ENCODE measurements at regions not wholly inside any gene's neighbourhood (a gene's known extent, or its start where the extent isn't known, plus 50 kb on each side); places are given as distances from the start of the nearest gene placed in this dataset.

DNA sequence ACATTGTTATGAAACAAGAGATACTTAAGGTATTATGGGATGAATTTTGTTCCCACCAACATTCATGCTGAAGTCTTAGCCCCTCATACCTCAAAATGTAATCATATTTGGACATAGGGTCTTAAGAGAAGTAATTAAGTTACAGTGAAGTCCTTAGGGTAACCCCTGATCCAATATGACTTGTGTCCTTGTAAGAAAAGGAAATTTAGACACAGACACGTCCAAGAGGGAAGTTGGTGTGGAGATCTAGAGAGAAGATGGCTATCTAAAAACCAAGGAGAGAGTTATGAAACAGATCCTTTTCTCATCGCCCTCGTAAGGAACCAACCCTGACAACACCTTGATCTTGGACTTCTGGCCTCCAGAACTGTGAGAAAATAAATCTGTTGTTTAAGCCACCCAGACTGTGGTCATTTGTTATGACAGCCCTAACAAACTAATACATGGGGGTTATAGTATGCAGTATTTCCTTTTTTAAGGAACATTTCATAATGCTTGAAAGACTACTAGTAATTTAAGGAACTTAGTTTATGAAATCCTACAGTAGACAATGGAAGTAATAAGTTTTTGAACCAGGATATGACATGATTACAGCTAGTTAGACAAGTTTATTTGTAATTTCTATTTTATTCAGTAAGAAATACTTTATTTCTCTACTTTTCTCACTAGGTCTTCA, 875.5 kb upstream of the ADGRL2 start:
- Histone ChIP-seq H2AFZ (ENCODE audit: low read length) (no peak overlapping the region), H3K36me3 (ENCODE audit: insufficient read depth, low read length) (no peaks in the 10 kb centered on the region), H3K9me2 (replicated peaks; ENCODE audit: insufficient read depth, low read length) (no peaks in the 10 kb centered on the region), H4K20me1 (ENCODE audit: insufficient read depth, low read depth, low read length) (no peaks in the 10 kb centered on the region), H3K27me3 (ENCODE audit: low read length) (no peaks in the 10 kb centered on the region), H3K4me2 (ENCODE audit: low read depth, low read length, poor library complexity, severe bottlenecking) (no peak overlapping the region), H3K4me1 (ENCODE audit: low read length) (no peaks in the 10 kb centered on the region), H3K79me2 (ENCODE audit: low read length) (no peaks in the 10 kb centered on the region), H3K4me3 (ENCODE audit: low read length) (no peak overlapping the region), H3K9ac (ENCODE audit: low read length) (no peak overlapping the region), H3K27ac (ENCODE audit: low read length) (no peak overlapping the region), H3K9me3 (ENCODE audit: low read length) (peaks cover 16% of the 10 kb centered on the region)
- no peak for DNase-seq

DNA sequence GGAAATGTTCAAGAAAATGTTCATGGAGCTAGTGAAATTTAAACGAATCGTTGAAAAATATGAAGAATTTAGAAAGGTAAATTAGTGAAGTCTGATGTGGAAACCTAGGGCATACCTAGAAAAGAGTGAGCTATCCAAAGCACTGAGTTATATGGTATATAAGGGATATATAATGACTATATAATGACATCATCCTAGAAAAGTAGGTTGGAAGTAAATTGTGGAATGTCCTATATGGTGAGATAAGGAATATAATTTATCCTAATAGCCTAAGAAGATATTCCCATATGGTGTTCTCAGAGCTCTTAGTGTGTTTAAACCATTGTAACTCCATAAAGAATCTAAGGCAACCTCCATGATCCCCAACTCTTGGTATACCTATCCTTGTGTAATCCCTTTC, 876.4 kb upstream of the ADGRL2 start:
- no peaks in the 10 kb centered on the region for H3K36me3 ChIP-seq (ENCODE audit: insufficient read depth, low read length)
- no peak for DNase-seq
- H3K9me3 ChIP-seq (ENCODE audit: low read length): peaks cover 11% of the 10 kb centered on the region
- no peak overlapping the region for H3K4me3 ChIP-seq (ENCODE audit: low read length)
- H3K9ac ChIP-seq (ENCODE audit: low read length): no peak overlapping the region
- H3K27ac ChIP-seq (ENCODE audit: low read length): no peak overlapping the region
- no peaks in the 10 kb centered on the region for H3K9me2 ChIP-seq (replicated peaks; ENCODE audit: insufficient read depth, low read length)
- no peaks in the 10 kb centered on the region for H3K27me3 ChIP-seq (ENCODE audit: low read length)
- H4K20me1 ChIP-seq (ENCODE audit: insufficient read depth, low read depth, low read length): no peaks in the 10 kb centered on the region
- no peaks in the 10 kb centered on the region for H3K79me2 ChIP-seq (ENCODE audit: low read length)
- no peaks in the 10 kb centered on the region for H3K4me1 ChIP-seq (ENCODE audit: low read length)
- H2AFZ ChIP-seq (ENCODE audit: low read length): no peak overlapping the region
- no peak overlapping the region for H3K4me2 ChIP-seq (ENCODE audit: low read depth, low read length, poor library complexity, severe bottlenecking)

GRCh38 chr1:80922906-80923305, 877.8 kb upstream of the ADGRL2 start:
- peaks cover 11% of the 10 kb centered on the region for H3K9me3 ChIP-seq (ENCODE audit: low read length)
- no peaks in the 10 kb centered on the region for H3K36me3 ChIP-seq (ENCODE audit: insufficient read depth, low read length)
- no peaks in the 10 kb centered on the region for H3K79me2 ChIP-seq (ENCODE audit: low read length)
- H3K4me1 ChIP-seq (ENCODE audit: low read length): no peaks in the 10 kb centered on the region
- DNase-seq: no peak
- H3K4me2 ChIP-seq (ENCODE audit: low read depth, low read length, poor library complexity, severe bottlenecking): no peak overlapping the region
- H3K27me3 ChIP-seq (ENCODE audit: low read length): no peaks in the 10 kb centered on the region
- H2AFZ ChIP-seq (ENCODE audit: low read length): no peak overlapping the region
- no peak overlapping the region for H3K27ac ChIP-seq (ENCODE audit: low read length)
- no peak overlapping the region for H3K4me3 ChIP-seq (ENCODE audit: low read length)
- H3K9ac ChIP-seq (ENCODE audit: low read length): no peak overlapping the region
- no peaks in the 10 kb centered on the region for H4K20me1 ChIP-seq (ENCODE audit: insufficient read depth, low read depth, low read length)
- no peaks in the 10 kb centered on the region for H3K9me2 ChIP-seq (replicated peaks; ENCODE audit: insufficient read depth, low read length)

GRCh38 chr1:80919426-80919825, 881.3 kb upstream of the ADGRL2 start:
- no peak overlapping the region for H3K9ac ChIP-seq (ENCODE audit: low read length)
- H3K9me3 ChIP-seq (ENCODE audit: low read length): peaks cover 22% of the 10 kb centered on the region
- no peaks in the 10 kb centered on the region for H3K36me3 ChIP-seq (ENCODE audit: insufficient read depth, low read length)
- H3K4me2 ChIP-seq (ENCODE audit: low read depth, low read length, poor library complexity, severe bottlenecking): no peak overlapping the region
- H3K9me2 ChIP-seq (replicated peaks; ENCODE audit: insufficient read depth, low read length): no peaks in the 10 kb centered on the region
- H3K79me2 ChIP-seq (ENCODE audit: low read length): no peaks in the 10 kb centered on the region
- no peak overlapping the region for H2AFZ ChIP-seq (ENCODE audit: low read length)
- no peaks in the 10 kb centered on the region for H4K20me1 ChIP-seq (ENCODE audit: insufficient read depth, low read depth, low read length)
- no peaks in the 10 kb centered on the region for H3K27me3 ChIP-seq (ENCODE audit: low read length)
- no peaks in the 10 kb centered on the region for H3K4me1 ChIP-seq (ENCODE audit: low read length)
- DNase-seq: no peak
- H3K27ac ChIP-seq (ENCODE audit: low read length): no peak overlapping the region
- H3K4me3 ChIP-seq (ENCODE audit: low read length): no peak overlapping the region

- no peak overlapping the region for H3K4me3 ChIP-seq (ENCODE audit: low read length)
- H3K4me2 ChIP-seq (ENCODE audit: low read depth, low read length, poor library complexity, severe bottlenecking): no peak overlapping the region
- no peaks in the 10 kb centered on the region for H3K4me1 ChIP-seq (ENCODE audit: low read length)
- no peak overlapping the region for H2AFZ ChIP-seq (ENCODE audit: low read length)
- no peaks in the 10 kb centered on the region for H3K9me2 ChIP-seq (replicated peaks; ENCODE audit: insufficient read depth, low read length)
- no peak for DNase-seq
- no peak overlapping the region for H3K27ac ChIP-seq (ENCODE audit: low read length)
- H3K9me3 ChIP-seq (ENCODE audit: low read length): peaks cover 30% of the 10 kb centered on the region
- H3K9ac ChIP-seq (ENCODE audit: low read length): no peak overlapping the region
- no peaks in the 10 kb centered on the region for H3K27me3 ChIP-seq (ENCODE audit: low read length)
- no peaks in the 10 kb centered on the region for H3K36me3 ChIP-seq (ENCODE audit: insufficient read depth, low read length)
- H3K79me2 ChIP-seq (ENCODE audit: low read length): no peaks in the 10 kb centered on the region
- H4K20me1 ChIP-seq (ENCODE audit: insufficient read depth, low read depth, low read length): no peaks in the 10 kb centered on the region
These were observed 882.4 kb upstream of the ADGRL2 start for GRCh38 chr1:80918380-80918779.

- no peaks in the 10 kb centered on the region for H4K20me1 ChIP-seq (ENCODE audit: insufficient read depth, low read depth, low read length)
- no peak overlapping the region for H3K27ac ChIP-seq (ENCODE audit: low read length)
- no peak overlapping the region for H3K4me2 ChIP-seq (ENCODE audit: low read depth, low read length, poor library complexity, severe bottlenecking)
- H3K4me3 ChIP-seq (ENCODE audit: low read length): no peak overlapping the region
- no peaks in the 10 kb centered on the region for H3K4me1 ChIP-seq (ENCODE audit: low read length)
- no peaks in the 10 kb centered on the region for H3K27me3 ChIP-seq (ENCODE audit: low read length)
- no peak for DNase-seq
- no peaks in the 10 kb centered on the region for H3K79me2 ChIP-seq (ENCODE audit: low read length)
- no peaks in the 10 kb centered on the region for H3K9me2 ChIP-seq (replicated peaks; ENCODE audit: insufficient read depth, low read length)
- H3K36me3 ChIP-seq (ENCODE audit: insufficient read depth, low read length): no peaks in the 10 kb centered on the region
- H3K9me3 ChIP-seq (ENCODE audit: low read length): peaks cover 34% of the 10 kb centered on the region
- H3K9ac ChIP-seq (ENCODE audit: low read length): no peak overlapping the region
- no peak overlapping the region for H2AFZ ChIP-seq (ENCODE audit: low read length)
These were observed 882.9 kb upstream of the ADGRL2 start for GRCh38 chr1:80917826-80918225.

DNA sequence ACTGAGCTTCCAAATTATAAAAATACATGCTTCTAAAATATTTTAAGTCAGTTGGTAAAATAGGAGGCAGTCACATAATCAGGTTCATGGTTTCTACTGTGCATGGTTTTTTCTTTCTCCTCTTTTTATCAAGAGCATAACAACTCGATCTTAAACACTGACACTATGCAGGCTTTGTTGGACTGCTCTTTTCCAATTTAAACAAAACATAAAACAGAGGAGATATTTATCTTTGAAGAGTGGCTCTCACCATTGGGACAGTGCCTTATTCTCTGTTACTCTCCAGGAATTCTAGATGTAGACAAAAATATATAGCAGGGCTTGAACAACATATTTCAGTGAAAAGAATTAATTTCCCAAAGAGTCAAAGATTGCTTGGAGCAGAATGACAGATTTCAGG, 883.5 kb upstream of the ADGRL2 start:
- Histone ChIP-seq H3K4me3 (ENCODE audit: low read length) (no peak overlapping the region), H3K4me1 (ENCODE audit: low read length) (no peaks in the 10 kb centered on the region), H3K36me3 (ENCODE audit: insufficient read depth, low read length) (no peaks in the 10 kb centered on the region), H3K9ac (ENCODE audit: low read length) (no peak overlapping the region), H3K79me2 (ENCODE audit: low read length) (no peaks in the 10 kb centered on the region), H4K20me1 (ENCODE audit: insufficient read depth, low read depth, low read length) (no peaks in the 10 kb centered on the region), H3K9me3 (ENCODE audit: low read length) (peaks cover 34% of the 10 kb centered on the region), H3K27me3 (ENCODE audit: low read length) (no peaks in the 10 kb centered on the region), H2AFZ (ENCODE audit: low read length) (no peak overlapping the region), H3K27ac (ENCODE audit: low read length) (no peak overlapping the region), H3K9me2 (replicated peaks; ENCODE audit: insufficient read depth, low read length) (no peaks in the 10 kb centered on the region), H3K4me2 (ENCODE audit: low read depth, low read length, poor library complexity, severe bottlenecking) (no peak overlapping the region)
- no peak for DNase-seq

DNA sequence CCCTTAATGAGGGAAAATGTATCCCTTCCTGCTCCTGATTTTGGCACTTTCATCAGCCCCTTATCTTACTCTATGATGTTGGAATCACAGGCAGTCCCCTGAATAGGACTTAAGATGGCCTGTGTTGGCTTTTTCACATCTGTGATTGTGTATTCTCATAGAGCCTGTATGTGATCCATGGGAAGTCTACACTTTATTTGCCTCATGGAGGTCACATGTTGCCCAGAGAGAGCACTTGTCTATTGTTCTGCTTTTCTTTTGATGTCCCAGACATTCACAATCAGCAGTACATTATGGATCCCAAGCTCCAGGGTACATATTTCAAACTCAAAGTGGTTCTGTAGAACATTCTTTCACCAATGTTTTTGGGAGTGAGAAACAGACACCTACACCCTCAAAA, 885.2 kb upstream of the ADGRL2 start:
- Histone ChIP-seq H3K79me2 (ENCODE audit: low read length) (no peaks in the 10 kb centered on the region), H4K20me1 (ENCODE audit: insufficient read depth, low read depth, low read length) (no peaks in the 10 kb centered on the region), H3K9ac (ENCODE audit: low read length) (no peak overlapping the region), H3K4me2 (ENCODE audit: low read depth, low read length, poor library complexity, severe bottlenecking) (no peak overlapping the region), H3K27me3 (ENCODE audit: low read length) (no peaks in the 10 kb centered on the region), H3K4me3 (ENCODE audit: low read length) (no peak overlapping the region), H2AFZ (ENCODE audit: low read length) (no peak overlapping the region), H3K4me1 (ENCODE audit: low read length) (no peaks in the 10 kb centered on the region), H3K27ac (ENCODE audit: low read length) (no peak overlapping the region), H3K9me3 (ENCODE audit: low read length) (peaks cover 41% of the 10 kb centered on the region), H3K36me3 (ENCODE audit: insufficient read depth, low read length) (no peaks in the 10 kb centered on the region), H3K9me2 (replicated peaks; ENCODE audit: insufficient read depth, low read length) (no peaks in the 10 kb centered on the region)
- no peak for DNase-seq

GRCh38 chr1:80910426-80910825, 890.3 kb upstream of the ADGRL2 start:
- Histone ChIP-seq H3K36me3 (ENCODE audit: insufficient read depth, low read length) (no peaks in the 10 kb centered on the region), H3K79me2 (ENCODE audit: low read length) (no peaks in the 10 kb centered on the region), H3K4me3 (ENCODE audit: low read length) (no peak overlapping the region), H3K4me2 (ENCODE audit: low read depth, low read length, poor library complexity, severe bottlenecking) (no peak overlapping the region), H3K9me2 (replicated peaks; ENCODE audit: insufficient read depth, low read length) (no peaks in the 10 kb centered on the region), H3K27me3 (ENCODE audit: low read length) (no peaks in the 10 kb centered on the region), H3K9ac (ENCODE audit: low read length) (no peak overlapping the region), H3K4me1 (ENCODE audit: low read length) (no peaks in the 10 kb centered on the region), H2AFZ (ENCODE audit: low read length) (no peak overlapping the region), H4K20me1 (ENCODE audit: insufficient read depth, low read depth, low read length) (no peaks in the 10 kb centered on the region), H3K27ac (ENCODE audit: low read length) (no peak overlapping the region), H3K9me3 (ENCODE audit: low read length) (peaks cover 38% of the 10 kb centered on the region)
- DNase-seq: no peak
